GM21447 (cell line): ENCODE measurements at regions not wholly inside any gene's neighbourhood (a gene's known extent, or its start where the extent isn't known, plus 50 kb on each side); places are given as distances from the start of the nearest gene placed in this dataset.

ENCODE experiments used
- ATAC-seq: cut with Tn5 transposase; IDR thresholded peaks from one replicate; pipeline ENCODE4 v1.9.1; 2021; ENCODE audit not compliant: unreplicated experiment

GRCh38 chr6:150651808-150652470, 52.3 kb downstream of the PLEKHG1 start:
- no peak for ATAC-seq

- ATAC-seq, result no peak
These were observed 53.3 kb downstream of the PLEKHG1 start for GRCh38 chr6:150652848-150653613.

GRCh38 chr6:150654608-150655007, 54.9 kb downstream of the PLEKHG1 start:
- ATAC-seq, result no peak

- ATAC-seq, result no peak
These were observed 56.5 kb downstream of the PLEKHG1 start for GRCh38 chr6:150656156-150656555.

GRCh38 chr6:150658421-150658820, 58.7 kb downstream of the PLEKHG1 start:
- ATAC-seq, result no peak

GRCh38 chr6:150659046-150659763, 59.5 kb downstream of the PLEKHG1 start:
- ATAC-seq, result no peak

- no peak for ATAC-seq
These were observed 61.7 kb downstream of the PLEKHG1 start for GRCh38 chr6:150661216-150662007.

GRCh38 chr6:150662814-150663213, 63.1 kb downstream of the PLEKHG1 start:
- no peak for ATAC-seq

GRCh38 chr6:150664091-150664490, 64.4 kb downstream of the PLEKHG1 start:
- ATAC-seq, result no peak

- no peak for ATAC-seq
These were observed 66.4 kb downstream of the PLEKHG1 start for GRCh38 chr6:150666071-150666470.

GRCh38 chr6:150667359-150667758, 67.7 kb downstream of the PLEKHG1 start:
- no peak for ATAC-seq

- no peak for ATAC-seq
These were observed 68.5 kb downstream of the PLEKHG1 start for GRCh38 chr6:150667977-150668716.

GRCh38 chr6:150668900-150669302, 69.2 kb downstream of the PLEKHG1 start:
- no peak for ATAC-seq

- ATAC-seq, result no peak
These were observed 70.6 kb downstream of the PLEKHG1 start for GRCh38 chr6:150670311-150670710.

GRCh38 chr6:150672800-150673199, 73.1 kb downstream of the PLEKHG1 start:
- ATAC-seq, result no peak

GRCh38 chr6:150673720-150674346, 74.1 kb downstream of the PLEKHG1 start:
- ATAC-seq, result no peak

- no peak for ATAC-seq
These were observed 76.7 kb downstream of the PLEKHG1 start for GRCh38 chr6:150676344-150676743.

GRCh38 chr6:150676772-150677171, 77.1 kb downstream of the PLEKHG1 start:
- ATAC-seq, result no peak

- ATAC-seq, result no peak
These were observed 80.8 kb downstream of the PLEKHG1 start for GRCh38 chr6:150680510-150680909.
